Stimulated activated CD4-positive, alpha-beta T cell treated with anti-CD3 and anti-CD28 coated beads, Interleukin-12 subunit alpha, Interleukin-12 subunit beta, amount 100 ng/mL, for 24 hours (primary cell): ENCODE measurements at regions not wholly inside any gene's neighbourhood (a gene's known extent, or its start where the extent isn't known, plus 50 kb on each side); places are given as distances from the start of the nearest gene placed in this dataset.

Source experiments
- DNase-seq, 2 experiments: peaks; one replicate each; pipeline ENCODE4 v3.0.0-alpha.2; 2020; ENCODE audit warnings: low read depth in 2 of 2

DNA sequence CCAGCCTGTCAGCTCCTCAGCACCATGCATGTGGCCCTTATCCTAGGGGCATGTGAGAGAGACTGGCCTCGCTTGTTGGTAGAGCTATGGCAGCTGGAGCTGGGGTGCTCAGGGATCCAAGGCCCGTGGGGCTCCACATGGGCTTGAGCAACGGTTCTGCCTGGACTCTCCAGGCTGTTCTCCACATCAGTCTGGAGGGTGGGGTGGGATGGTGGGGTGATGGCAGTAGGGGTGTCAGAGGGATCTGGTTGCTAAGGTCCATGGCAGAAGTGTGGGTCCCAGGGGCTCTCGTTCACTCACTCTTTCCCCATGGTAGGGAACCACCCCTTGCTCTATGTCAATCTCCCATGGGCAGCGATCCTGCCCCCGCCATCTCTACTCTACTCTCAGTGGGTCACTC lies 622.6 kb downstream of the LRFN5 start:
- no peak for DNase-seq

DNA sequence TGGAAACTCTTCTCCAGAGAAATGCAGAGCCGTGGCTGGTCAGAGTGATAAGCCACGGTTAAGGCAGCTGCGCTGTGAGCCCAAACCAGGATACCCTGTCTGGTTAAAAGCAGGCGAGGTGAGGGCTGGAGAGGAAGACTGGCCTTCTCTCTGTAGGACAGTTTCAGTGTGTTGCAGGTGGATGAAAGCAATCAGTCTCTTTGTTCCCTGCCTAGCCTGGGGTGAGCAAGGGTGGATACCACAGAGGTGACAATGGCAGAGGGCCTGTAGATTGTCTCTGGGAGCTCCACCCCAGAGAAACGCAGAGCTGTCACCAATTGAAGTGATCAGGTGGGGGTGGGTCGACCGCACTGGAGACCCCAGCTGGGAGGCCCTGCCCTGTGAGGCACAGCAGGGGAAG lies 621.9 kb downstream of the LRFN5 start:
- no peak for DNase-seq

DNA sequence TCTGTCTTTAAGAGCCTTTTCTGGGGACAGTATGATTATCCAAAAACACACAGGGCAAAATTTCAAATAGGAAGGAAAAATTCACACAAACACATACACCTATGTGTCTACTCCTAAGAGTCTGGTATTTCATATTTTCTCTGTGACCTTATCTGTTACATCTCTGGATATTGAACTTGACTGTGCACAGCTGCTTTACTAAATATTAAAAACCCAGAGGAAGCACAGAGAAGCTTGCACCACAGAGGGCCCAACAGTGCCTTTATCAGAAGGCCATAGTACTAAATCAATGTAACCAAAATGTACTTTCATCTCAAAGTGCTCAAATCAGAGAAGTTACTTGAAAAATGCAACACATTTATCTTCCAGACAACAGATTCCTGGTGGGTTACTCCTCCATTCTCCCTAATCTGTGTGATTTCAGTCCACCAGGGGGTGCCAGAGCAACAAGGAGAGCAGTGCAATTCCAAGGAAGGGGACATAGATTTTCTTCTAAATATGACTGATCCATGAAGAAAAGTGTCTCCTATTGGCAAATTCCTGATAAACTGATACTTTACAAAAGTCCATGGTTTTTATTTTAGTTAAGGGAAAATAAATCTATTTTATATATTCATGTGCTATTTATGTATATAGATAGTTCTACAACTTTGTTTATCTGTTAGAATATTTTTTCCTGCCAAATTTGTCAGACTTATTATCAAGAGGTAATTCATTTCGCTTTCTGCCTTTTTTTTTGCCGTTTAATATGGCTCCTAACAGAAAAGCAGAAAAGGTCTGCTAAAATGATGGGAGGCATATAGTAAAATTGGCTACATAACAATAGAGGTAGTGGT lies 617.6 kb downstream of the LRFN5 start:
- DNase-seq: peak in 1 of 2 experiments; percentile 27

- DNase-seq: no peak
These were observed 616.3 kb downstream of the LRFN5 start for GRCh38 chr14:42222924-42223471.

DNA sequence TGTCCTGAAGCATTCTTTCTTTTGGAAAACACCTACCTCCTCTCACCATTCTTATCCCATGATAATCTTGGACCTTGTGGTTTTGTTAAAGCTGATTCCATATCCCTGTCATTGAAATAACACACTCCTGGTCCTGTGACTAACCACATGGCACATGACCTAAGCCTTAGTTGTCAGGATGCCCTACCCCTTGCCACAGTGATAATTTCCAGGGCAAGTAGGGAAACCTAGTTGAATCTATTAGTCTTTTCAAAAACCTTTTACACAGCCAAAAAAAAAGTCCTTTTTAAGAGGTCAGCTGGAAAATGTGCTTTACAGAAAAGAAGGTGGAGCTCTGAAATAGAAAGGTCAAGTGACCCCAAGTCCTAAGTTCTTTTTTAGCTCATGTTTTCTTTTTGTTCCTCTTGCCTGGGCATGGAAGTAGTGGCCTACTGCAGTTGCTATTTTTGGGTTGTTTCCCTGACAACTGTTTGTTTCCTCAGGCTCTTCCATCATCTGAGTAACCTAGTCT lies 608.4 kb downstream of the LRFN5 start:
- DNase-seq: no peak

GRCh38 chr14:42200957-42201356 lies 594.3 kb downstream of the LRFN5 start:
- DNase-seq: no peak

DNA sequence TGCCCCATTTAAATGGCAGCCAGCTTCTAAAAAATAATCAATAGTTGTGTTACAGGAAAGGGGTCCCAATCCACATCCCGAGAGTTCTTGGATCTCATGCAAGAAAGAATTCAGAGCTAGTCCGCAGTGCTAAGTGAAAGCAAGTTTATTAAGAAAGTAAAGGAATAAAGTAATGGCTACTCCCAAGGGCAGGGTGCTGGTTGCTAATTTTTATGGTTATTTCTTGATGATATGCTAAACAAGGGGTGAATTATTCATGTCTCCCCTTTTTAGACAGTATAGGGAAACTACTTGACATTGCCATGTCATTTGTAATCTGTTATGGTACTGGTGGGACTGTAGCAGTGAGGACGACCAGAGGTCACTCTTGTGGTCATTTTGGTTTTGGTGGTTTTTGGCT lies 591.3 kb downstream of the LRFN5 start:
- no peak for DNase-seq

GRCh38 chr14:42192738-42193653 lies 586.3 kb downstream of the LRFN5 start:
- DNase-seq: no peak

GRCh38 chr14:42190744-42191143 lies 584.1 kb downstream of the LRFN5 start:
- no peak for DNase-seq

DNA sequence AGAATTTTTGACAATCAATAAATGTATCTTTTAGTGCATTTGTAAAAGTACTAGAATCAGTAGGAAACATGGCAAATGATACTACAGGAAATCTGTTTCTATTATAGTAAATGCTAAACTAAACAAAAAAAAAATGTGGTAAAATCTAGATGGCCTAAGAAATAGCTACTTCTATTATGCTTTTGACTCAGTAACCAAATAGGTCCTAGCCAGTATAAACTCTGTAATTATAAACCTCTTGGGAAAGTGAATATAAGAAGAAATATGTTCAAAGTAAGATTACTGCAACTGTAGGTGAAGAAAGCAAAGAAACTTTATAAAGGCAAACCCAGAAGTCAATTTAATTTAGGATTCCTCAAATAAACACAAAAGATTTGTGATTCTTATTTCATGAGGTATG lies 581.2 kb downstream of the LRFN5 start:
- DNase-seq: no peak

DNA sequence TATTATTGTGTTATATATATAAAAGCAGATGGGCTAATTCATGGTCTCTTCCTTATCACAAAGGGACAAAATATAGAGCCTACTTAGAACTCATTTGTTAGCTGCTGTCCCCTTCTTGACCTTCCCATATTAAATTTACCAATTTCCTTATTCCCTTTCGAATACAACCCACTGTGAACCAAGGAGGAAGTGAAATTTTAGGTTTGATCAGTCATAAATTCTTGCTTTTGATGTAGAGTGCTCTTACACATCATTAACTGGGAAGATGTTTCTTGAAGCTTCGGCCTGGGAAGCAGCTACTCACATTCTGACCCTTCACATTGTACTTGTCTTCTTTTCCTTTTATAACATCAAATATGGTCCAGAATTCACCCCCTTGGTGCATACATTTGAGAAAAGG lies 579.0 kb downstream of the LRFN5 start:
- DNase-seq: no peak

- DNase-seq: no peak
These were observed 567.7 kb downstream of the LRFN5 start for GRCh38 chr14:42174357-42174756.

GRCh38 chr14:42173206-42173605 lies 566.5 kb downstream of the LRFN5 start:
- DNase-seq: no peak

DNA sequence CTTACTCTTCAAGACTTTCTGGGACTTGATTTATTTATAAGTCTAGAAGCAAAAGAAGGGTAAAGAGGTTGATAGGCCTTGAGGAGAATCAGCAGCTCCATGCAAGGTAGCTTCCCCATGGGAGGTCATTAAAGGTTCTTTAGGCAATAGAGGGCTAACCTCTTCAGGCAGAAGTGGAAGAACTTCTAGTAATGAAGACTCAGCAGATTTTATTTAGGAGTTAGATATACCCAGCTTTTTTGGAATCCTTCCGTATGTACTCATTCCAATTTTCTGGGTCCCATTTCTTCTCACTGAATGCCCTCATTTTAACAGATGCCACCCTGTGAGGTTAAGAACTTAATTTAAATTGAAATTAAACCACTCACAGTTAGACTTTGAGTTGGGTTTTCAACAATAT lies 565.6 kb downstream of the LRFN5 start:
- no peak for DNase-seq

GRCh38 chr14:42163136-42163535 lies 556.5 kb downstream of the LRFN5 start:
- no peak for DNase-seq

GRCh38 chr14:42159138-42159537 lies 552.5 kb downstream of the LRFN5 start:
- no peak for DNase-seq

- DNase-seq: no peak
These were observed 543.1 kb downstream of the LRFN5 start for GRCh38 chr14:42149609-42150261.

DNA sequence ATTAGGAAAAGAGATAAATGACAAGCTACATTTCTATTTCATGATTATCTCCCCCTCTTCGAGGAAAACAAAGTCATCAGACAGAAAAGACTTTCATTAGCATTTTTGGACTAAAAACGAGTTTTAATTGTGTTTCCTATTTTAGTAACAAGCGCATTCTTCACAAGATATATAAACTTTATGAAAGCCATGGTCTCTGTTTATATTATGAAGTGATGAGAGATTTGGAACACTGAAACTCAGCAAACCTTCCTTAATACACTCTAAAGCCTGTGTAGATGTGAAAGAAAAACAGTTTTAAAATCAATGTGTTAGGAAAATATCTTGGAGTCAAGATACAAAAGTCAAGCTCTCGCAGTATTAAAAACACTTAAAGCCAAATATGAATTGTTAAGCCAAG lies 539.1 kb downstream of the LRFN5 start:
- DNase-seq: no peak

DNA sequence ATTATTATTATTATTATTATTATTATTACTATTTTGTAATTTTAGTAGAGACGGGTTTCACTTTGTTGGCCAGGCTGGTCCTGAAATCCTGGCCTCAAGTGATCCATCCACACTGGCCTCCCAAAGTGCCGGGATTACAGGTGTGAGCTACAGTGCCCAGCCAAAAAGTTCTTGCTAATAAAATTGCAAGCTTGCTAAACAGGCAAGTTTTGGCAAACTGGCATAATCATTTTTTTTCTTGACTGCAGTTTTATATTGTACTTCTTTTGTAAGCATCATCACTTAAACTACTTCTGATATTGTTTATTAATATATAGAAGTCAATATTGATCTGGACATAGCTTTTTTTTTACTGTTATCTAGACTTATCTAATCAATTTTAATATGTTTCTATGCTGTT lies 536.4 kb downstream of the LRFN5 start:
- no peak for DNase-seq

DNA sequence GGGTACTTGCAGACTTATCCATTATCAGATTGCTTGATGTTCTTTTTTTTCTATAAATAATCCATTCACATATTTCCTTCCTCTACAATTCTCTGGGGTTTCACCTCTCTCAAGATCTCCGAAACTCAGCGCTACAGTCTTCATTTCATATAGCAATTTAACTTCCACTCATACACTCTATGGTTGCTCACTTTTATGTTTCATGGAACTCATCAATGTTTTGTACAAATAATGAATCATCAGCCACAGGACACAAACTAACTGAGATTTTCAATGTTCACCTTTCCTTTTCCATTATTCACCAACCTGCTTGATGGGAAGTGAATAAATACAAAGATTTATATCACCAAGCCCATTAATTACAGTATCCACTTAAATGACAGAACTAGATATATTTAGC lies 534.7 kb downstream of the LRFN5 start:
- no peak for DNase-seq

DNA sequence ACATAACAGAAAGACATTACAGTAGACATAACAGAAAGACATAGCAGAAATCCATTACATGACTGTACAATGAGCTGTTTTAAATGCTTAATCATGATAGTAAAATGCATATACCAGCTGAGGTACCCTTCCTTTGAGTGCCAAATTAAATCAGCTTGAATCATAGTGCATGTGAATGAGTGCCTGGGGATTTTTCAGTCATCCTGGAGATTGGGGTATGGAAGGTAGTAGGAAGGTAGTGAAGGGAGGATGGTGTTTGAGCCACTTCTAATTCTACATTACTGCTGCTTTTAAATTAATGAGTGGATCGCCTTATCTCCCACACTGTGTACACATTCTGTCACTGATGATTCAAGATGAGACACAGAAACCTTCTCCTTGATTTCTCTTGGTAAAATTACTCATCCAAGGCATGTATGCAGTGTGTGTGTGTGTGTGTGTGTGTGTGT lies 534.2 kb downstream of the LRFN5 start:
- no peak for DNase-seq

- no peak for DNase-seq
These were observed 533.3 kb downstream of the LRFN5 start for GRCh38 chr14:42140001-42140400.
